Ovary (tissue), 7 donors: ENCODE measurements at regions not wholly inside any gene's neighbourhood (a gene's known extent, or its start where the extent isn't known, plus 50 kb on each side); places are given as distances from the start of the nearest gene placed in this dataset.

Experiments used
- DNase-seq, 5 donors: peaks; one replicate each; pipeline ENCODE4 v3.0.0-alpha.2; 2019 to 2020
- H3K27ac ChIP-seq, 2 donors: fragments of 200-600 bp; one replicate each; pipeline versions ENCODE4 v1.5.1 to v1.8.0; 2019 to 2022
- H3K27me3 ChIP-seq: fragments of 200-600 bp; one replicate; pipeline ENCODE4 v1.8.0; 2022
- H3K36me3 ChIP-seq: fragments of 200-600 bp; sonication (generic); one replicate; pipeline ENCODE4 v1.5.1; 2019
- H3K4me1 ChIP-seq: one replicate; pipeline ENCODE4 v1.8.1; 2013; ENCODE audit warnings: mild to moderate bottlenecking, moderate library complexity; ENCODE audit not compliant: insufficient read depth
- H3K4me3 ChIP-seq: fragments of 200-600 bp; sonication (generic); one replicate; pipeline ENCODE4 v1.5.1; 2017
- H3K9me3 ChIP-seq, 2 donors: fragments of 200-600 bp in 1 of 2; sonication (generic) in 1 of 2; one replicate each; pipeline versions ENCODE4 v1.5.1 to v1.8.1; 2013 to 2019; ENCODE audit warnings: mild to moderate bottlenecking in 1 of 2, moderate library complexity in 1 of 2
- EP300 ChIP-seq: sonication (generic); formaldehyde crosslinking; IDR thresholded peaks from one replicate; pipeline ENCODE4 v1.6.1; 2017; ENCODE audit warnings: antibody characterized with exemption
- POLR2A ChIP-seq: fragments of 450-650 bp; IDR thresholded peaks from one replicate; pipeline ENCODE4 v1.6.1; 2017; ENCODE audit warnings: antibody characterized with exemption, mild to moderate bottlenecking, moderate library complexity
- WGBS, 3 donors: extraction: QIAGEN DNeasy Blood & Tissue Kit in 1 of 3; methylation state at CpG; one replicate each; pipeline versions ENCODE4 v1.1.5 to v1.1.7; 2013 to 2017; 5-methylcytosine and 5-hydroxymethylcytosine counted together
- intact Hi-C, 4 donors: fragments of 100-400 bp; cut with DNase I; formaldehyde crosslinking; loops; one replicate each; pipeline versions ENCODE4 v1.11.0 to v1.15.1; 2022 to 2023
- TF ChIP-seq, protein P1 (sequence below), 3 donors: fragments of 450-650 bp in 2 of 3; fragments of 200-600 bp in 1 of 3; IDR thresholded peaks; one replicate each; pipeline versions ENCODE4 v1.5.1 to v1.8.0; 2016 to 2022; ENCODE audit warnings: antibody characterized with exemption in 3 of 3, mild to moderate bottlenecking in 1 of 3
- donor health status: DM: no; HTN: no; CAD: no; lungs with moderate emphysema.
- donor health status: DM: no; HTN: no; CAD: no.
- donor health status: Bipolar disorder and iron deficiency.
- donor health status: DM: no; HTN: no; CAD: no.
- donor health status: DM: yes; HTN: yes; CAD: no.

DNA sequence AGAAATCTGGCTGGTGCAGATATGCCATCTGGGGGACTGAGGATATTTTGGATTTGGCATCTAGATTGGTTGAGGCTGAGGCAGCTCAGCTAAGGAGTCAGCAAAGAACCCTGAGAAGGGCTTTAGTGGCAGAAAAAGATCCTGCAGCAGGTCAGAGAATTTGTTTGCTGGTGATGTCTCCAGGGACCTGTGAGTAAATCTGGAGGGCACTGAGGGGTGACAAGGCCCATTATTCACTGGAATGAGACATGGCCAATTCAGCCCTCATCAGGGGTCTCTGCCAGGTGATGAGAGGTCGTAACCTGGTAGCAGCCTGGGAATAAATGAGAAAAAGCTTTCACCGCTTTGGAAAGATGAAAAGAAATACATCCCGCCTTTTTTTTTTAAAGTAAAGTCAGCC is 118.3 kb upstream of the FBXL4 start:
- H3K27me3 ChIP-seq = no peaks in the 10 kb centered on the region
- WGBS, 3 donors = 16 to 31% (median 23%) methylated on average over 3 of the region's 3 CpGs
- no peaks in the 10 kb centered on the region for H3K9me3 ChIP-seq
- TF ChIP-seq EP300 (no peak), POLR2A (no peak)
- TF ChIP-seq, protein P1, sequence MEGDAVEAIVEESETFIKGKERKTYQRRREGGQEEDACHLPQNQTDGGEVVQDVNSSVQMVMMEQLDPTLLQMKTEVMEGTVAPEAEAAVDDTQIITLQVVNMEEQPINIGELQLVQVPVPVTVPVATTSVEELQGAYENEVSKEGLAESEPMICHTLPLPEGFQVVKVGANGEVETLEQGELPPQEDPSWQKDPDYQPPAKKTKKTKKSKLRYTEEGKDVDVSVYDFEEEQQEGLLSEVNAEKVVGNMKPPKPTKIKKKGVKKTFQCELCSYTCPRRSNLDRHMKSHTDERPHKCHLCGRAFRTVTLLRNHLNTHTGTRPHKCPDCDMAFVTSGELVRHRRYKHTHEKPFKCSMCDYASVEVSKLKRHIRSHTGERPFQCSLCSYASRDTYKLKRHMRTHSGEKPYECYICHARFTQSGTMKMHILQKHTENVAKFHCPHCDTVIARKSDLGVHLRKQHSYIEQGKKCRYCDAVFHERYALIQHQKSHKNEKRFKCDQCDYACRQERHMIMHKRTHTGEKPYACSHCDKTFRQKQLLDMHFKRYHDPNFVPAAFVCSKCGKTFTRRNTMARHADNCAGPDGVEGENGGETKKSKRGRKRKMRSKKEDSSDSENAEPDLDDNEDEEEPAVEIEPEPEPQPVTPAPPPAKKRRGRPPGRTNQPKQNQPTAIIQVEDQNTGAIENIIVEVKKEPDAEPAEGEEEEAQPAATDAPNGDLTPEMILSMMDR (IDR thresholded peaks at IDR 0.05) = no peak
- intact Hi-C loops = no loop called here
- H3K36me3 ChIP-seq = no peaks in the 10 kb centered on the region
- DNase-seq = no peak
- H3K4me1 ChIP-seq = no peaks in the 10 kb centered on the region
- no peak overlapping the region for H3K4me3 ChIP-seq
- H3K27ac ChIP-seq = no peak overlapping the region

DNA sequence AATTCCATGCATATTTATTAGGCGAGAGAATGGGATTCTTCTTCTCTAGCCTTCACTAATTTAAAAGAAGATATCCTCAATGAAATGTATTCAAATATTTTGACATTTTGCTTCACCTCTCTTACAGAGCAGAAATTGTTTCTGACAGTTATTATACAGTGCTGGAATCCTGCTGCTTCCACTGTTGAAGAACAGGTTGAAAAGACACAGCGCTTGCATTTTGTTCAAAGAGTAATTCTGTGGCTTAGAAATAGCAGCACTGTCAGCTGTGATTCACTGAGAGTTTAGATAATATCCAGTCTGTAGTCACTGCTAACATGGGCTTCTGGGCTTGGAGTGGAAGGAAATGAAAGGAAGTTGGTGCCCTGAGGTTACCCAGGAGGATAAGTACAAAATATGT is 117.1 kb upstream of the FBXL4 start:
- H3K27me3 ChIP-seq = no peaks in the 10 kb centered on the region
- DNase-seq = no peak
- intact Hi-C loops = no loop called here
- no peaks in the 10 kb centered on the region for H3K36me3 ChIP-seq
- H3K27ac ChIP-seq = no peak overlapping the region
- H3K4me1 ChIP-seq = no peaks in the 10 kb centered on the region
- 81 to 89% (median 82%) methylated on average over 2 of the region's 2 CpGs for WGBS, 3 donors
- H3K9me3 ChIP-seq = no peaks in the 10 kb centered on the region
- H3K4me3 ChIP-seq = no peak overlapping the region
- TF ChIP-seq, protein P1 (IDR thresholded peaks at IDR 0.05) = no peak
- TF ChIP-seq POLR2A (no peak), EP300 (no peak)

DNA sequence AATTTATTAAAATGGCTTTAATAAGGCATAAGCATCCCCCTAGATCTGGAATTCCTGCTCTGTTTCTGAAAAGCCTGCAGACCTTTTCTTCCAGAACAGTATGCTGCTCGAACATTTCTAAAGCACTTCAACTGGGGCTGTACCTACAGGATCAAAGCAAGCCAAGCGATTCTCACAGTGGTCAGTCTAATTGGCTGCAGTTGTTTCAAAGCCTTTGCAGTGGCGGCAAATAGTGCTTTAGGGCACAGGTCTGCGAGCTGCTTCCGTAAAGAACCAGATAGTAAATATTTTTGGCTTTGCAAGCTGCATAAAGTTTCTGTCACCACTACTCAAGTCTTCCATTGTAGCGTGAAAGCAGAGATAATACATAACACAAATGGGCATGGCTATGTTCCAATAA is 88.9 kb upstream of the FBXL4 start:
- no peak overlapping the region for H3K4me3 ChIP-seq
- no peak for TF ChIP-seq POLR2A
- TF ChIP-seq, protein P1 (IDR thresholded peaks at IDR 0.05) = no peak
- no peak for TF ChIP-seq EP300
- no peaks in the 10 kb centered on the region for H3K27me3 ChIP-seq
- no peaks in the 10 kb centered on the region for H3K4me1 ChIP-seq
- DNase-seq = no peak
- H3K9me3 ChIP-seq = no peaks in the 10 kb centered on the region
- no peak overlapping the region for H3K27ac ChIP-seq
- intact Hi-C loops = no loop called here
- no peaks in the 10 kb centered on the region for H3K36me3 ChIP-seq
- 72 to 80% (median 78%) methylated on average over 6 of the region's 6 CpGs for WGBS, 3 donors

DNA sequence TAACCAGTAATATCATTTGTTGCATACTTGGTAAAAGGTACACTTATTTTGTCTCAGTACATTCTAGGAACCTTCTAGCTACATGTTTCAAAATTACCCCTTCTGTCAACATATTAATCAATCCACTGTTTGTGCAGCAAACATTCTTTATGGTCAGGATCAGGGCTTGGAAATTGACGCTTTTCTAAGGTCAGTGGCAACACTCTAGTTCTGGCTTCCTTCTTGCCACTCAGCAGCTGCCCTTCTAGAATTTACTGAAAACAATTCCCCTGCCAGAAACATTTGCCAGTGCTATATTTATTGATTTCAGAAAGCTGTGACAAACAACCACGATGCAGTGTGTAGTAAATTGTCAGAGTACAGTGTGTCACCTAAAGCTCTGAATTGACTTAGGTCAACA is 84.7 kb upstream of the FBXL4 start:
- Histone ChIP-seq H3K9me3 (no peaks in the 10 kb centered on the region), H3K4me3 (no peak overlapping the region), H3K27me3 (no peaks in the 10 kb centered on the region), H3K27ac (no peak overlapping the region), H3K36me3 (no peaks in the 10 kb centered on the region), H3K4me1 (no peaks in the 10 kb centered on the region)
- no peak for DNase-seq
- TF ChIP-seq EP300 = no peak
- TF ChIP-seq POLR2A = no peak
- TF ChIP-seq, protein P1 (IDR thresholded peaks at IDR 0.05) = no peak
- intact Hi-C loops = no loop called here
- WGBS, 3 donors = 26 to 51% (median 30%) methylated on average over 2 of the region's 2 CpGs

DNA sequence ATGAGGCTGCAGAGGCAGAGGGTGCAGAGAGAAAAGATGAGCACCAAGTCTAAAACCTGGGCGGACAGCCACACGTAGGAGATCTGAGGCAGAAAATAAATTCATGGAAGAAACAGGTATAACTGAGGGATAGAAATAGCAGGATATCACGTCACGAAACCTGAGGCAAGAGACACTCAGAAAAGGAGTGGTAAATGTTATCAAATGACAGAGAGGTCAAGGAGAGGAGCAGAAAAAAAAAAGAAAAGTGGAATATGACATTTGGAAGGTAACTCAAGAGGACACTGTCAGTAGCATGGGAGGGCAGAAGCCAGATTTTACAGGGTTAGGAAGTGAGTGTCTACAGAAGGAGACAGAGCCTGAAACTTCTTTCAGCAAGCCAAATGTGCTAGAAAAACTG is 84.2 kb upstream of the FBXL4 start:
- intact Hi-C loops = no loop called here
- 56 to 72% (median 60%) methylated on average over 4 of the region's 4 CpGs for WGBS, 3 donors
- TF ChIP-seq POLR2A (no peak), EP300 (no peak)
- TF ChIP-seq, protein P1 (IDR thresholded peaks at IDR 0.05) = no peak

More for the DNA sequence above, 84.2 kb upstream of the FBXL4 start:
- Histone ChIP-seq H3K27me3 (no peaks in the 10 kb centered on the region), H3K36me3 (no peaks in the 10 kb centered on the region), H3K4me1 (no peaks in the 10 kb centered on the region), H3K9me3 (no peaks in the 10 kb centered on the region), H3K27ac (no peak overlapping the region), H3K4me3 (no peak overlapping the region)
- DNase-seq = no peak
